NCI-H82 (cell line): ENCODE measurements at regions not wholly inside any gene's neighbourhood (a gene's known extent, or its start where the extent isn't known, plus 50 kb on each side); places are given as distances from the start of the nearest gene placed in this dataset.
"Not testable (repeated sequence)": the region's sequence is repeated elsewhere in the genome, so short reads cannot be mapped to it uniquely, and the experiment has no call there.

Source experiments
- DNase-seq: peaks from one replicate; lab custom pipeline; 2025; lab: John Stamatoyannopoulos, UW

DNA sequence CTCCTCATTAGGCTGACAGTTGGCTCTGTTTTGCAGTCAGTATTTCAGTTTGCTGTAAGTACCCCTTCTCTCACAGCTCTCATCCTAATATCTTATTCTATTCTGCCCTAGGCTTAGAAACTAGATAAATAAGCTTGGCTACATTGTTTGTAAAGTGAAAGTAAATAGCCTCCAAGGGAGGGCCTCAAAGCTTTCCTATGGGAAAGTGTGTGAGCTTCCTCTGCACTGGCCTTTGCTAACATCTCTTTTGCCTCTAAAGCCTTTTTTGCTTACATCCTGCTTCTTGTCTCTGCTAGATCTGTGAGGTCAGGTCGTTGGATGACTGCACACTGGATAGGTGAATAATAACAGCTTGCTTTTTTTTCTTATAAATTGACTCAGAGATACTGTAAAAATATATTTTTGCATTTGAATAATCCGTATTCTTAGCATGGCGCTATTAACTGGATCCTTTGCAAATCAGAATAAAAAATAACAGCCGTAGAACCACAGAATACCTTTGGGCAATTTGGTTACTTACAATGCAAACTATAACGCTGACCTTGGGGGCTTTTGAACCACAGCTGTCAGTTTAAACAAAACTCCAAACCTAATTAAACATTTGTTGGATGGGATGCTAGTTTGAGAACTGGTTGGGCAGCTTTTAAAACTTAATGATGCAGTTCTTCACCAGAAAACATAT, 55.1 kb downstream of the TTC6 start:
- DNase-seq = no peak

- DNase-seq = no peak
Observed at GRCh38 chr14:37652042-37652441, 56.6 kb downstream of the TTC6 start.

DNA sequence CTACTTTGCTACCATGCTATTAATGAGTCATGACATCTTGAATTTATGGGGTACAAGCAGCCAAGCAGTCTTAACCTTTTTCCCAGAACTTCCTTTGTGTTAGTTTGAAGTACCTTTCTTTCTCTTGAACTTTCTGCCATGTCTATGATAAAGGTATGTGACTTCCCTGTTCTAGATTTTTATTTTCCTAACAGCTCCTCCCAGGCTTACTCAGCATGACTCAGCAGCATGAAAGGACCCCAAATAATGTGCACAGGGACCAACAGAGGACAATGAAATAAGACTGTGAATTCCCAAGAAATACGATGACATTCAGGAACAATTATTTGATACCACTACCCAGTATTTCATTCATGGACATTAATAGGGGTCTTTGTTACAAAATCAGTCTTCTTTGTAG, 60.0 kb downstream of the TTC6 start:
- DNase-seq = no peak

- no peak for DNase-seq
Observed at GRCh38 chr14:37658156-37658555, 62.7 kb downstream of the TTC6 start.

DNA sequence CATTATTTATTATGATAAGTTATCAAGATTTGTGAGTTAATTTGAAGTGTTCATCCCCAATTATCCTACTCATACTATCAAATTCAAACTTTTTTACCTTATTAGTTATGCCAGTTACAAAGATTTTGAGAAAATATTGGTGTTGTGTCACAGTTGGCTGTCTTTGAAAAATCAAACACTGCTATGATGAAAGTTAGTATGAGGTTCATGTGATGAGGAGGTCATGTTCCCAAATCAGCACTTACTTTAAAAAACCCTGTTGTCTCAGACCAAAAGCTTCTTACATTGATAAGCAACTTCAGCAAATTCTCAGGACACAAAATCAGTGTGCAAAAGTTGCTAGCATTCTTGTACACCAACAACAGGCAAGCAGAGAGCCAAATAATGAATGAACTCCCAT, 68.1 kb downstream of the TTC6 start:
- no peak for DNase-seq

GRCh38 chr14:37665479-37665878, 70.0 kb downstream of the TTC6 start:
- DNase-seq = no peak

- DNase-seq = no peak
Observed at GRCh38 chr14:37665951-37666350, 70.5 kb downstream of the TTC6 start.

DNA sequence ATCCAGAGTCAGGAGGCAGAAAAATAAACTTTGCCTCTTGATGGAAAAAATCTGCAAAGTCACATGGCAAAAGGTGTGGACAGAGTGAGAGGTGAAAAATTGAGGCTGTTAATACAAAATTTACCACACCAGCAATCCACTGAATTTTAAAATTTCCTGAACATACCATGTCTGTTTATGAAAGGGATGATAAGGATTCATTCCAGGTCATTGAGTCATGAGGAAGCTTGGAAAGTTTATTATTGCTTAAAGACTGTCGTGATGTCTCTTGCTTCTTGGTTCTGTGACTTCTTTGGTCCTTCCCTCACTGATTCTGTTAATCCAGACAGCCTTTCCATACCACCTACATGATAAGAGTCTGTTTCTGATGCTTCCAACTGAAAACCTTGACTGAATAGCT, 73.2 kb downstream of the TTC6 start:
- no peak for DNase-seq

DNA sequence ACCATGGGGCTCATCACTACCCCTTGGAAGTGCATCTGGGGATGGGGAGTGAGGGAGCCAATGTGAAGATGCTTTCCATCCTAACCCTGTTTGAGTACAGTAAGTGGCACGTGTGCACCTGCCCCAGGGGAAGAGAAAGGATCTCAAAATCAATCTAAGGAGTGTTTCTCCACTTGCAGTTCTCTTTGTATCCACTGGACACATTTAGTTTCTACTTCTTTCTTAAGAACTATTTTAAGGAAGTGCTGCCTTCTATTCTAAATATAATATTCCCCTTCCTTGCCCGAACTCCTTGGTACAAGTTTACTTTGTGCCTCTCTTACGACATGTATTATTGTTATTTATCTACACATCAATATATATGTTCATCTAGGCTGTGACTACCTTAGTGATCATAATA, 73.8 kb downstream of the TTC6 start:
- DNase-seq = no peak

DNA sequence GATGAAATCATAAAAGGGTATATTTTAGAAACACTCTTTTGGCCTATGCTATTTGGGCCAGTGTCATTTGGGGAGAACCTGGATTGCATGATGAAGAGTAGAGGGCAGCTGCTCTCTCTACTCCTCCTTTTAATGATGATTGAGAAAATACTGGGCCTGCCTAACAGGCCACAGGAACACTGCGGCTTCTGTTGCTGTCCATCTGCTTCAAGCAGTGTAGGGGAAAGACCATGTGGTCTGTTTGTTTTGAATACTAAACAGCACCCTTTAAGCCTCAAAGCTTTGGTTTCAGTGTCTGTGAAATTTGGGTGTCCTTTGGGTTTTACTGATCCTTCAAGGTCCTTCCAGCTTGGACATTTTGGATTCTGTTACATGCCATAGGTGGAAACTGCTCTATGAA, 78.0 kb downstream of the TTC6 start:
- DNase-seq = peak; percentile 35

GRCh38 chr14:37678916-37679315, 83.5 kb downstream of the TTC6 start:
- no peak for DNase-seq

DNA sequence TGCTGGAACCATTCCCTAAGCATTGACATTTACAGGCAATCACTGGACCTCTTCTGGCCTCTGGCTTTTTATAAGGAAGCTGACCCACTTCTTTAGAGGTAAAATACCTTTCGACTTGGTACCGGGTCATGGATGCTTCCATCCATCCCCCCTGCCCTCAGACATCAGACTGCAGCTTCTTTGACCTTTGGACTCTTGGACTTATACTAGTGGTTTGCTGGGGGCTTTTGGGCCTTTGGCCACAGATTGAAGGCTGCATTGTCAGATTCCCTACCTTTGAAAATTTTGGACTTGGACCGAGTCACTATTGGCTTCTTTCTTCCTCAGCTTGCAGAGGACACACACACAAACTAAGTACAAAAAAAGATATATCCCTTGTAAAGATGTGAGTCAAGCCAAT, 86.1 kb downstream of the TTC6 start:
- DNase-seq = no peak

GRCh38 chr14:37692680-37693079, 97.3 kb downstream of the TTC6 start:
- not testable (repeated sequence) for DNase-seq

GRCh38 chr14:37693420-37693819, 98.0 kb downstream of the TTC6 start:
- not testable (repeated sequence) for DNase-seq

DNA sequence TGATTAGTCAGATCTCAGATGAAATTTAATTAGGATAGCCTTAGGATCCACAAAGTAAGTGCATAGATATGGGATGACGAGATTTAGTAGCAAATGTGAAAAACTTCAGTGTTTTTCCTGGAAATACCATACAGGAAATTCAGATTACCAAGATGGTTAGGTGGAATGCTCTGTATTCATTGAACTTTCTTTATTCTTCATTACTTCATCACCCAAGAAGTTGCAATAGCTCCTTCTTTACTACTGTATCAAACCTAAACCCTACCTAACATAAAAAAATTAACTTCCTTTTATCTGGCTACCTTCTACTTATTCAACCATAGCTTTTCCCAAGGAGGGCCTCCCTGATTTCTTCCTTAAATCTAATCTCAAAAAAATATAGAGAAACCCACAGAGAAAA, 100.4 kb downstream of the TTC6 start:
- DNase-seq = no peak

GRCh38 chr14:37697489-37698121, 102.2 kb downstream of the TTC6 start:
- no peak for DNase-seq

DNA sequence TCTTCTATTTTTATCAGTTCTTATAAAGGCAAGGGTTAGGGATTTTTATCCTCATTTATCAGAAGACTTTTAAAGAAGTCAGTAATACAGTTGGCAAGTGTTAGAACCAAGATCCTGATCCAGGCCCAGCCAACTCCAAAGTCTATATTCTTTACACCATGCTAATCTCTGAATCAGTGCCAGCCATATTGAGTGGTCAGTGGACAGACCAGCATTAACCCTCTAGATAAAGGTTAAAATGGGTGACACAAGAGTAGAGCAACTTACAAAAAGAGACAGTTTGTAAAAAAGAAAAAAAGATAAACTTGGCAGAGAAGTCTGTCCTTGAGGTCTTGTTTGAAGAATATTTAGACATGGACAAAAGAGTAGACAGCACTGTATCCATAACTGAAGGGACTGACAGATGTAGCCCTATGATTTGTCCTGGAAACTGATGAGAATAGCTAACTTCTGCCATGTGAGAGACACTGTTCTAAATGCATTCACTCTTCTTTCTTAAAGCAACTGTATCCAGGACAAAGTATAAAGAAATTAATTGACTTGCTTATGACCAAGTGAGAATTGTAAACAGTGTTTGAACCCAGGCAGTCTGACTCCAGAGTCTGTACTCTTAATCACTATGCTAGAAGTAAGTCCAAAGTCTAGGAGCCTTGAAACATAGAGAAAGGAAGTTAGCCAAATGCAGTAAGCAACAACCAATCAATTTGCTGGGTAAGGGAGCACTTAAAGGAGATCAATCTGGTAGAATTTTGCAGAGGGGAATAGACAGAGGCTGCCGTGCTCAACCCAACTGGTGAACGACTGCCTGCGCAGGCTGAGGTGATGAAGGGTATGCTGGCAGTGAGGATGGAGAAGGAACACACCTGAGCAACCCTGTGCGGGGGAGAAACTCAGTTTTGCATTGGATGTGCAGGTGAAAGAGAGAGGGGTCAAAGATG, 103.7 kb downstream of the TTC6 start:
- no peak for DNase-seq

DNA sequence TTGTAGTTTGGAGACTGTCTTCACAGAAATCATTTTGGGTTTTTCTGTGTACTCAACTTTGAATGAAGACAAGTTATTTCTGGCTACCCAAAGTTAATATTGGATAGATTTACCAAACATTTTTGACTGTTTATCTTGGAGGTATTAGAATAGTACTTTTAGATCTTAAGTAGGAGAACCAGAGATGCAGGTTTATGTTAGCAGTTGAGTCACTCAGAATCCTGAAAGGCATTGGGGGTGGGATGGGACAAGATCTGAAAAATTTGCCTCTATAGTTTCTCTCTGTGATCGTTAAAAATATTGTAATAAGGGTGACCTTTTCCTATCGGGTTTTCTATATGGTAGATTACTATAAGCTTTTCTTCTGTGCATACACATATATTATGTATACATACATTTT, 112.3 kb downstream of the TTC6 start:
- no peak for DNase-seq

DNA sequence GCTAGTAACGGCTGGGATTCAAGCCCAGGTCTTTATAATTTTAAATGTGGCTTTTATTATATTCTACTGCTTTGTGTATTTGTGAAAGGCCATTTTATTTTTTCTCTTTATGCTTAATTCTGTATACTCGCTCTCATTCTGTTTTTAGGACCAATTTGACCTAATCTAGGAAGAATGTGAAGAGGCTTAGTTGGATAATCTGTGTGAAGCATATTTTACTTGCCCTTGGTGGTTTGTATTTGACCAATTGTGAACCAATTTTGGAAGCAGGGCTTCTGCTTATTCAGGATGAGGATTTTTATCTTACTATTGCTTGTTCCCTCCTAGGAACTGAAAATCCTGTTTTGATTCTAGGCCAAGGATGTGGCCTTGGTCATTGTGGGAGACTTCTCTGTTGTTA, 113.1 kb downstream of the TTC6 start:
- DNase-seq = no peak

GRCh38 chr14:37709419-37710195, 114.2 kb downstream of the TTC6 start:
- peak; percentile 33 for DNase-seq

DNA sequence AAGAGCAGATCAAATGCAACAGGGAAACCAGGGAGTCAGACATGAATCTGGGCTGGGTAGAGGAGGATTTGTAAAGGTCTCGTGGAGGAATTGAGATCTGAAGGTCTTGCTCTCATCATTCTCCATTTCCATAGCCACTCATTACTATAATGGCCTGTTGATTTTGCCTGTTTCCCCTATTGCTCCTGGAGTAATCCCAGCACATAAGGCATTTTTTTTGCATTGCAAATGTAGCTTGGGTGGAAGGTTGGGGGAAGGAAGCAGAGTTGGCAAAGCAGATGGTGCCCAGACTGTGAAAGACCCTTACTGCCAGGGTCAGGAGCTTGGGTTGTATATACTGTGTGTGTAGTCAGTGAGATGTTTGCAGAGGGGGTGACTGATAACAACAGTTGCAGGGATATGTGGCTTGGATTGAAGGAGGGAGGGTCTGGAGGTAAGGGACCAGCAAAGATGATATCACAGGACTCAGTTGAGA, 116.0 kb downstream of the TTC6 start:
- DNase-seq = no peak
